Neutrophil (primary cell): ENCODE measurements at regions not wholly inside any gene's neighbourhood (a gene's known extent, or its start where the extent isn't known, plus 50 kb on each side); places are given as distances from the start of the nearest gene placed in this dataset.

Experiments
- H3K27ac ChIP-seq: fragments of 200-600 bp; sonication (generic); 2 replicates; pipeline ENCODE4 v1.5.1; 2016; ENCODE audit warnings: mild to moderate bottlenecking, moderate library complexity
- H3K27me3 ChIP-seq: fragments of 200-600 bp; sonication (generic); 2 replicates; pipeline ENCODE4 v1.6.0; 2016; ENCODE audit warnings: mild to moderate bottlenecking
- H3K36me3 ChIP-seq: fragments of 200-600 bp; sonication (generic); 2 replicates; pipeline ENCODE4 v1.5.1; 2017
- H3K4me1 ChIP-seq, 2 experiments: fragments of 200-600 bp in 1 of 2; sonication (generic) in 1 of 2; 1 replicate in 1 of 2; 2 replicates in 1 of 2; pipeline versions ENCODE4 v1.5.1 to v1.6.1; 2013 to 2016; ENCODE audit warnings: low read depth in 1 of 2, low read length in 1 of 2, mild to moderate bottlenecking in 1 of 2, moderate library complexity in 1 of 2; ENCODE audit not compliant: control insufficient read depth in 1 of 2, insufficient read depth in 1 of 2
- H3K4me3 ChIP-seq, 2 experiments: fragments of 200-600 bp in 1 of 2; sonication (generic) in 1 of 2; 1 replicate in 1 of 2; 2 replicates in 1 of 2; pipeline ENCODE4 v1.5.1; 2013 to 2016; ENCODE audit warnings: low read depth in 1 of 2, low read length in 1 of 2, mild to moderate bottlenecking in 1 of 2, moderate library complexity in 1 of 2
- H3K9me3 ChIP-seq: fragments of 200-600 bp; sonication (generic); 2 replicates; pipeline ENCODE4 v1.5.1; 2016
- TF ChIP-seq, protein P1 (sequence below): fragments of 200-600 bp; sonication (generic); IDR thresholded peaks from 2 replicates; pipeline ENCODE4 v1.5.1; 2016; ENCODE audit warnings: antibody characterized with exemption

- TF ChIP-seq, protein P1, sequence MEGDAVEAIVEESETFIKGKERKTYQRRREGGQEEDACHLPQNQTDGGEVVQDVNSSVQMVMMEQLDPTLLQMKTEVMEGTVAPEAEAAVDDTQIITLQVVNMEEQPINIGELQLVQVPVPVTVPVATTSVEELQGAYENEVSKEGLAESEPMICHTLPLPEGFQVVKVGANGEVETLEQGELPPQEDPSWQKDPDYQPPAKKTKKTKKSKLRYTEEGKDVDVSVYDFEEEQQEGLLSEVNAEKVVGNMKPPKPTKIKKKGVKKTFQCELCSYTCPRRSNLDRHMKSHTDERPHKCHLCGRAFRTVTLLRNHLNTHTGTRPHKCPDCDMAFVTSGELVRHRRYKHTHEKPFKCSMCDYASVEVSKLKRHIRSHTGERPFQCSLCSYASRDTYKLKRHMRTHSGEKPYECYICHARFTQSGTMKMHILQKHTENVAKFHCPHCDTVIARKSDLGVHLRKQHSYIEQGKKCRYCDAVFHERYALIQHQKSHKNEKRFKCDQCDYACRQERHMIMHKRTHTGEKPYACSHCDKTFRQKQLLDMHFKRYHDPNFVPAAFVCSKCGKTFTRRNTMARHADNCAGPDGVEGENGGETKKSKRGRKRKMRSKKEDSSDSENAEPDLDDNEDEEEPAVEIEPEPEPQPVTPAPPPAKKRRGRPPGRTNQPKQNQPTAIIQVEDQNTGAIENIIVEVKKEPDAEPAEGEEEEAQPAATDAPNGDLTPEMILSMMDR = no peak
- Histone ChIP-seq H3K36me3 (no peaks in the 10 kb centered on the region), H3K27me3 (no peaks in the 10 kb centered on the region), H3K4me3 (no peak overlapping the region), H3K9me3 (no peaks in the 10 kb centered on the region), H3K4me1 (no peaks in the 10 kb centered on the region), H3K27ac (no peak overlapping the region)
Measured at GRCh38 chr9:118991366-118992285, 377.6 kb downstream of the BRINP1 start.

- Histone ChIP-seq H3K27me3 (no peaks in the 10 kb centered on the region), H3K27ac (no peak overlapping the region), H3K4me1 (no peaks in the 10 kb centered on the region), H3K9me3 (no peaks in the 10 kb centered on the region), H3K36me3 (no peaks in the 10 kb centered on the region), H3K4me3 (no peak overlapping the region)
- TF ChIP-seq, protein P1 = no peak
Measured at GRCh38 chr9:118992813-118993794, 376.1 kb downstream of the BRINP1 start.

- Histone ChIP-seq H3K36me3 (no peaks in the 10 kb centered on the region), H3K27me3 (no peaks in the 10 kb centered on the region), H3K27ac (no peak overlapping the region), H3K4me3 (no peak overlapping the region), H3K9me3 (no peaks in the 10 kb centered on the region), H3K4me1 (no peaks in the 10 kb centered on the region)
- TF ChIP-seq, protein P1 = no peak
Measured at GRCh38 chr9:118993965-118994364, 375.3 kb downstream of the BRINP1 start.

GRCh38 chr9:119002491-119002890, 366.7 kb downstream of the BRINP1 start:
- no peak overlapping the region for H3K4me3 ChIP-seq
- no peaks in the 10 kb centered on the region for H3K36me3 ChIP-seq
- TF ChIP-seq, protein P1 = no peak
- H3K27me3 ChIP-seq = no peaks in the 10 kb centered on the region
- H3K4me1 ChIP-seq = no peaks in the 10 kb centered on the region
- no peaks in the 10 kb centered on the region for H3K9me3 ChIP-seq
- H3K27ac ChIP-seq = no peak overlapping the region

DNA sequence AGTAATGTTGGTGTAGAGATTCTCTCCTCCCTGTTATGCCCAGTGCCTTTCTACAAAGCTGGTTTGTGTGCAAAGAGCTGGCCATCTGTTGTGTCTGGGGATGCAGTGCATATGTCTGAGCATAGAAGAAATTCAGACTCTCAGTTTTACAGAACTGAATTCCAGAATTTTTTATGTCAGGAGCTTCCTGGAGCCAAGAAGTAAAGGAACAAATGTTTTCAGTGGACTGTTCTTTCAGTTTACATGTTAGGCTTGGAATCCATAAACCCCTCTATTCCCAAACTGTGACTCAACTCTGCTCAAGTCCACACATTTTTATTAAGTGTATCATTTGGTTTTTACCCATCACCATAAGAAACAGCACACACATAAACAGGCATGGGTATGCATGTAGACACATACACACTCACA, 366.0 kb downstream of the BRINP1 start:
- TF ChIP-seq, protein P1 = no peak
- Histone ChIP-seq H3K4me3 (no peak overlapping the region), H3K27ac (no peak overlapping the region), H3K9me3 (no peaks in the 10 kb centered on the region), H3K4me1 (no peaks in the 10 kb centered on the region), H3K27me3 (no peaks in the 10 kb centered on the region), H3K36me3 (no peaks in the 10 kb centered on the region)
